Activated T-helper 17 cell treated with anti-CD3 and anti-CD28 coated beads, Interleukin-2, amount 50 U/mL, for 72 hours (primary cell): ENCODE measurements at regions not wholly inside any gene's neighbourhood (a gene's known extent, or its start where the extent isn't known, plus 50 kb on each side); places are given as distances from the start of the nearest gene placed in this dataset.

ENCODE experiments used
- ATAC-seq: fragments of 150-1000 bp; cut with Tn5 transposase; replicated peaks from 2 replicates; pipeline ENCODE4 v1.10.0; 2021; ENCODE audit warnings: mild to moderate bottlenecking, moderate library complexity
- H3K27ac Mint-ChIP-seq: one replicate; pipeline ENCODE4 v1.8.0; 2022; ENCODE audit warnings: mixed read lengths
- H3K27me3 Mint-ChIP-seq: one replicate; pipeline ENCODE4 v1.8.0; 2022; ENCODE audit warnings: mixed read lengths
- H3K36me3 Mint-ChIP-seq: one replicate; pipeline ENCODE4 v1.8.0; 2022; ENCODE audit warnings: low read depth, mild to moderate bottlenecking, mixed read lengths
- H3K4me1 Mint-ChIP-seq: one replicate; pipeline ENCODE4 v1.8.0; 2022; ENCODE audit warnings: mixed read lengths
- H3K4me3 Mint-ChIP-seq: one replicate; pipeline ENCODE4 v1.8.0; 2022; ENCODE audit warnings: mild to moderate bottlenecking, mixed read lengths
- H3K9me3 Mint-ChIP-seq: one replicate; pipeline ENCODE4 v1.8.0; 2022; ENCODE audit warnings: mixed read lengths

DNA sequence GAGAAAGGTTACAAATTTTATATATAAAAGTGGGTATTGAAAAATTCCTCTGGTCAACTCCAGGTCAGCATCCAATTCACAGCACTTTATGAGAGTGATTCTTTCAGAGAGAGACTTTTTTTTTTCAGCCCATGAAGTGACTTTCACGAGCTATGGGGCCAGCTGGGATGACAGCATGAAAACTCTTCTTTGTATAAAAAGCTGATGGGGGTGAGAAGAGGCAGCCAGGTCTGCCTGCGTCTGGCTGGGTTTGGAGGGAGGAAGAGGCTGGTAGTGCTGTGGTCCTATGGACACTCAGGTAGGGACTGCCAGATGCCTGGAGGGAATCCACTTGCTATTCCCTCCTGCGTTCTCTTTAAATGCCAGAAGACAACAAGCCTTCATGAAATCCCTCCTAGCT is 250.6 kb downstream of the UTP18 start:
- Mint-ChIP-seq H3K4me1 (peaks cover 8% of the 10 kb centered on the region), H3K36me3 (no peaks in the 10 kb centered on the region), H3K27ac (no peak overlapping the region), H3K9me3 (no peaks in the 10 kb centered on the region), H3K27me3 (peaks cover 11% of the 10 kb centered on the region), H3K4me3 (no peak overlapping the region)
- ATAC-seq, result no peak

DNA sequence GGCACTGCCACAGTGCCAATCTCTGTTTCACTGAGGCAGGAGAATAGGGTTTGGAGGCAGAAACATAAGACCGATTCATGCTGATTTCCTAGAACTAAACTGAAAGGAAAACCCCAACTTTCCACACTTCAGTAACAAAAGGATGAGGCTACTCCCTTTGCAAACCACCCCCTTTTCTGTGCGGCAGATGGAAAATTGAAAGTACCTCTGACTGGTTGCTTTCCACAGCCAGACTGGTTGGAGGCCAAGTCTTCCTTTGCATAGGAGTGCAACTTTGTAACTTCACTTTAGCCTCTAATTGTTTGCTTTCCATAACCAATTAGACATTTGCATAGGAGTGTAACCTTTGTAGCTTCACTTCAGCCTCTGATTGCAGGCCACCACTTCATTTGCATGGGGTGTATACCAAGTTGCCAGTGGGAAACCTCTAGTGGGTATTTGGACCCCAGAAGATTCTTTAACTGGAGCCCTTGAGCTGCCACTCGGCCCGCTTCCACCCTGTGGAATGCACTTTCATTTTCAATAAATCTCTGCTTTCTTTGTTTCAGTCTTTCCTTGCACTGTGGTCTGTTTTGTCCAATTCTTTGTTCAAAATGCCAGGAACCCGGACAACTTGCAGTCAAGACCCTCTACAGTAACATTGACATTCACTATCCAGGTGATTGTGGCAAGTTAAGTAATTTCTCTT is 252.0 kb downstream of the UTP18 start:
- Mint-ChIP-seq H3K4me3 (no peak overlapping the region), H3K4me1 (peaks cover 8% of the 10 kb centered on the region), H3K27me3 (peaks cover 11% of the 10 kb centered on the region), H3K27ac (no peak overlapping the region), H3K36me3 (no peaks in the 10 kb centered on the region), H3K9me3 (peaks cover 3% of the 10 kb centered on the region)
- ATAC-seq, result no peak

DNA sequence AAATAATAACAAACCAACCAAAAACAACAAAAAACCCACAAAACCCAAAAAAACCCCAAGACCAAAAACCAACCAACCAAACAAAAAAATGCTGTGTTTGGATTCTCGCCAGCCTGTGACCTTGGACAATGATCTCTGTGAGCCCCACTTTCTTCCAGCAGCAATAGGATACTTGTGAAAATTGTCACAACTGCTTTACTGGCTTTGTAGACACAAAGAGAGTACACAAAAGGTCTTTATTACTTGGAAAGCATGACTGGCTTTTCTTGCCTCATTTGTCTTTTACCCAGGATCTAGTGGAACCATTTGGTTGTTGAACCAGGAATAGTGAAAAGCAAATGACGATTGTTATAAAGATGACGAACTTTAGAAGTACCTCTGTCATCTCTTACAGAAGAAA is 256.6 kb downstream of the UTP18 start:
- ATAC-seq, result no peak
- H3K4me3 Mint-ChIP-seq, result no peak overlapping the region
- H3K4me1 Mint-ChIP-seq, result peaks cover 4% of the 10 kb centered on the region
- H3K27me3 Mint-ChIP-seq, result peaks cover 8% of the 10 kb centered on the region
- H3K27ac Mint-ChIP-seq, result no peak overlapping the region
- H3K36me3 Mint-ChIP-seq, result no peaks in the 10 kb centered on the region
- peaks cover 3% of the 10 kb centered on the region for H3K9me3 Mint-ChIP-seq

DNA sequence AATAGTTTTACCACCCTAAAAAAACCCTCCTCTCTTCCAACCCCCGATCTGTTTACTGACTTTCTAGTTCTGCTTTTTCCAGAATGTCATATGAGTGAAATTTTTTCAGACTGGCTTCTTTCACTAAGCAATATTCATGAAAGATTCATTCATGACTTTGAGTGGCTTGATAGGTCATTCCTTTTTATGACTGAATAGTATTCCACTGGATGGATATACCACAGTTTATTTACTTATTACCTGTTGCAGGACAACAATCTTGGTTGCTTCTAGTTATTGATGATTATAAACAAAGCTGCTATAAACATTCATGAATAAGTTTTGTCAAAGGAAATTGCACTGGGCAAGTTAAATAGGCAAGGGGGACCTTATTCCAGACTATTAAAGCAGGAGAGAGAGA is 264.2 kb downstream of the UTP18 start:
- Mint-ChIP-seq H3K9me3 (peaks cover 4% of the 10 kb centered on the region), H3K4me3 (no peak overlapping the region), H3K27me3 (peaks cover 17% of the 10 kb centered on the region), H3K27ac (no peak overlapping the region), H3K36me3 (no peaks in the 10 kb centered on the region), H3K4me1 (no peaks in the 10 kb centered on the region)
- ATAC-seq, result no peak

GRCh38 chr17:51526507-51526906 is 266.2 kb downstream of the UTP18 start:
- H3K9me3 Mint-ChIP-seq, result peaks cover 4% of the 10 kb centered on the region
- H3K27me3 Mint-ChIP-seq, result peaks cover 20% of the 10 kb centered on the region
- H3K4me1 Mint-ChIP-seq, result no peaks in the 10 kb centered on the region
- no peaks in the 10 kb centered on the region for H3K36me3 Mint-ChIP-seq
- H3K4me3 Mint-ChIP-seq, result no peak overlapping the region
- H3K27ac Mint-ChIP-seq, result no peak overlapping the region
- no peak for ATAC-seq

DNA sequence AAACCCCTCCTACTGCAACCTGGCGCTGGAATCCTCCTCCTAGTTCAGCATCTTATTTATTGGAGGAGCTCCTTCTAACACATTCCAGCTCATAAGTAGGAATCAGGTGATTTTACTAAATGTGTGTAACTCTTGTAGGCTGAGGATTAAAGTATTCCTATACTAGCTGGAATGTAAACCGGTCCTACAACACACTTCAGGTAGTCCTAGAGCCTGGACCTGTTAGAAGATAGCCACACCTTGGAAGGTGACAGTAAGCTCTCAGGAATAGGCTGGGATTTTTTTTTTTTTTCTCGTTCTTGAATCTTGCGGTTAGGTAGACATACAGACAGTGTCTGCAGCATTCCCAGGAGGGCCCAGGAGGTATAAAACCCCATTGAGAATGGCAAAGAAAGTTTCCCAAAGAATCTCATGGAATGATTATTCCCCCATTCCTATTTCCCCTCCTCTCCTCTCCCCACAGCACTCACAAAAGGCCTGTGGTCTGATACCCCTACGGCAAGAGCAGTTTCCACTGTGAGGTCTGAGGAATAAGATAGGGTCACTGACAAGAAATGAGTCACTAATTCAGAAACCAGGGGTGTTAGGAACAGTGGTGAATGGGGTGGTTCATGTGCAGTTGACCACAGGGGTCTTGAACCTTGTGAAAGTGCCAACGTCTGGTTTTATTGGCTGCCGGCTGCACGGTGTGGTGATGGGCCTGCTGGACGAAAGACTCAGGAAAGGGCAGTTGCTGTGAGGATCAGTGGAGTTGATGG is 267.1 kb downstream of the UTP18 start:
- Mint-ChIP-seq H3K36me3 (no peaks in the 10 kb centered on the region), H3K4me3 (no peak overlapping the region), H3K4me1 (no peaks in the 10 kb centered on the region), H3K27me3 (peaks cover 15% of the 10 kb centered on the region), H3K27ac (no peak overlapping the region), H3K9me3 (peaks cover 4% of the 10 kb centered on the region)
- ATAC-seq, result no peak

GRCh38 chr17:51528111-51528510 is 267.8 kb downstream of the UTP18 start:
- H3K9me3 Mint-ChIP-seq, result peaks cover 4% of the 10 kb centered on the region
- no peaks in the 10 kb centered on the region for H3K36me3 Mint-ChIP-seq
- no peaks in the 10 kb centered on the region for H3K4me1 Mint-ChIP-seq
- peaks cover 15% of the 10 kb centered on the region for H3K27me3 Mint-ChIP-seq
- H3K4me3 Mint-ChIP-seq, result no peak overlapping the region
- no peak for ATAC-seq
- no peak overlapping the region for H3K27ac Mint-ChIP-seq

DNA sequence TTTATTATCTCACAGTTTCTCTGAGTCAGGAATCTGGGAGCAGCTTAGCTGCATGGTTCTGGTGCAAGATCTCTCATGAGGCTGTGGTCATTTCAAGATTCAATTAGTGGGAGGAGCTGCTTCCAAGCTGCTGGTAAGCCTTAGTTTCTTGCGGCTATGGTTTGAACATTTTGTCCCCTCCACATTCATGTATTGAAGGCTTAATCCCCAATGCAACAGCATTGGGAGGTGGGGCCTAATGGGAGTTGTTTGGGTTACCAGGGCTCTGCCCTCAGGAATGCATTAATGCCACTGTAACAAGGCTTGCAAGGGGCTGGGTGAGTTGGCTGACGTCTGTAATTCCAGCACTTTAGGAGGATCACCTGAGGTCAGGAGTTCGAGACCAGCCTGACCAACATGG is 272.9 kb downstream of the UTP18 start:
- Mint-ChIP-seq H3K27ac (no peak overlapping the region), H3K27me3 (peaks cover 3% of the 10 kb centered on the region), H3K4me1 (no peaks in the 10 kb centered on the region), H3K9me3 (no peaks in the 10 kb centered on the region), H3K36me3 (no peaks in the 10 kb centered on the region), H3K4me3 (no peak overlapping the region)
- ATAC-seq, result no peak

DNA sequence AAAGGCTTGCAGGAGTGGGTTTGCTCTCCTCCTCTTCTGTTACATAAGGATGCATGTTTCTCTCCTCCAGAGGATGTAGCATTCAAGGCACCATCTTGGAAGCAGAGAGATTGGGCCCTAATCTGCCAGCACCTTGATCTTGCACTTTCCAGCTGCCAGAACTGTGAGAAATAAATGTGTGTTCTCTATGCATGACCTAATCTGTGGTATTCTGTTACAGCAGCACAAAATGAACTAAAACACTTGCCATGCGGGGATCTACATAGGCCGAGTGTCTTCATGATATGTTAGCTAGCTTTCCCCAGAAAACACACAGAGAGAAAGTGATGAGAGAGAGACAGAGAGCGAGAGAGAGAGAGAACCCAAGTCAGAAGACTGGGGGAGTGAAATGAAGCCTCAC is 273.5 kb downstream of the UTP18 start:
- ATAC-seq, result no peak
- no peaks in the 10 kb centered on the region for H3K36me3 Mint-ChIP-seq
- peaks cover 3% of the 10 kb centered on the region for H3K27me3 Mint-ChIP-seq
- H3K9me3 Mint-ChIP-seq, result no peaks in the 10 kb centered on the region
- H3K4me1 Mint-ChIP-seq, result no peaks in the 10 kb centered on the region
- no peak overlapping the region for H3K4me3 Mint-ChIP-seq
- no peak overlapping the region for H3K27ac Mint-ChIP-seq

- ATAC-seq, result no peak
- peaks cover 4% of the 10 kb centered on the region for H3K4me1 Mint-ChIP-seq
- H3K27me3 Mint-ChIP-seq, result no peaks in the 10 kb centered on the region
- no peak overlapping the region for H3K4me3 Mint-ChIP-seq
- H3K36me3 Mint-ChIP-seq, result no peaks in the 10 kb centered on the region
- H3K9me3 Mint-ChIP-seq, result no peaks in the 10 kb centered on the region
- no peak overlapping the region for H3K27ac Mint-ChIP-seq
Measured at GRCh38 chr17:51536627-51537026, 276.3 kb downstream of the UTP18 start.

- no peaks in the 10 kb centered on the region for H3K27me3 Mint-ChIP-seq
Measured at GRCh38 chr17:51537996-51538550, 277.7 kb downstream of the UTP18 start.

GRCh38 chr17:51540151-51540550 is 279.8 kb downstream of the UTP18 start:
- Mint-ChIP-seq H3K4me3 (no peak overlapping the region), H3K4me1 (peaks cover 4% of the 10 kb centered on the region), H3K9me3 (no peaks in the 10 kb centered on the region), H3K36me3 (no peaks in the 10 kb centered on the region), H3K27ac (no peak overlapping the region), H3K27me3 (no peaks in the 10 kb centered on the region)
- ATAC-seq, result no peak

More at GRCh38 chr17:51537996-51538550, 277.7 kb downstream of the UTP18 start:
- no peak for ATAC-seq
- Mint-ChIP-seq H3K4me1 (peaks cover 4% of the 10 kb centered on the region), H3K9me3 (no peaks in the 10 kb centered on the region), H3K4me3 (no peak overlapping the region), H3K27ac (no peak overlapping the region), H3K36me3 (no peaks in the 10 kb centered on the region)

- Mint-ChIP-seq H3K9me3 (no peaks in the 10 kb centered on the region), H3K27ac (no peak overlapping the region), H3K27me3 (no peaks in the 10 kb centered on the region), H3K4me1 (peaks cover 4% of the 10 kb centered on the region), H3K4me3 (no peak overlapping the region), H3K36me3 (no peaks in the 10 kb centered on the region)
- no peak for ATAC-seq
Measured at GRCh38 chr17:51541215-51541614, 280.9 kb downstream of the UTP18 start.

DNA sequence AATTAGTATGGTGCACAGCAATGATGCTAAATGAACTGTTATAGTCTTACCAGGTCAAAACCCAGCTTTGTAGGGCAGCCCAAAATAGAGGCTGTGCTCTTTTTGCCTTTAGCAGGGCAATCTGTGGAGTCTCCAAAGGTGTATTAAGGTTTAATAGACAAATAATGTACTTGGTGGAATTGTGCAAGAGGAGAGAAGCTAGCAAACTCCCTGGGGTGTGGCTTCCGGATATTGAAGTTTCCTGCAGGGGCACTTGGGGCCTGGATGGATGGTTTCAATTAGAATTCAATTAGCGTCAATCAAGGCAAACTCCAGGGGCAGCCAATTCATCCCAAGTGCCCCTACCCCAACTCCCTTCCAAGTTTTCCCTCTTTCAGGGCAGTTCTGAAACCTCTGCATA is 285.8 kb downstream of the UTP18 start:
- no peak for ATAC-seq
- no peak overlapping the region for H3K27ac Mint-ChIP-seq
- H3K27me3 Mint-ChIP-seq, result peaks cover under 1% of the 10 kb centered on the region
- no peaks in the 10 kb centered on the region for H3K9me3 Mint-ChIP-seq
- no peaks in the 10 kb centered on the region for H3K4me1 Mint-ChIP-seq
- H3K4me3 Mint-ChIP-seq, result no peak overlapping the region
- no peaks in the 10 kb centered on the region for H3K36me3 Mint-ChIP-seq

GRCh38 chr17:51548125-51548524 is 287.8 kb downstream of the UTP18 start:
- Mint-ChIP-seq H3K27ac (no peak overlapping the region), H3K9me3 (no peaks in the 10 kb centered on the region), H3K27me3 (peaks cover 8% of the 10 kb centered on the region), H3K36me3 (no peaks in the 10 kb centered on the region), H3K4me3 (no peak overlapping the region), H3K4me1 (no peaks in the 10 kb centered on the region)
- no peak for ATAC-seq
